Thoracic aorta (tissue), 2 donors: ENCODE measurements at regions not wholly inside any gene's neighbourhood (a gene's known extent, or its start where the extent isn't known, plus 50 kb on each side); places are given as distances from the start of the nearest gene placed in this dataset.

Experiments used
- ATAC-seq: fragments of 150-250 bp; one replicate; pipeline ENCODE4 v1.8.0; 2017; ENCODE audit warnings: low read depth; ENCODE audit not compliant: insufficient number of reproducible peaks, low FRiP score
- DNase-seq: peaks from one replicate; pipeline ENCODE4 v3.0.0-alpha.2; 2020; ENCODE audit warnings: low spot score
- H3K27ac ChIP-seq, 2 donors: fragments of 200-600 bp; sonication (generic); 1 replicate in 1 of 2; 2 replicates in 1 of 2; pipeline ENCODE4 v1.5.1; 2016; ENCODE audit warnings: mild to moderate bottlenecking in 2 of 2, moderate library complexity in 2 of 2
- H3K27me3 ChIP-seq: fragments of 200-600 bp; sonication (generic); replicated peaks from 2 replicates; pipeline ENCODE4 v1.6.0; 2016; ENCODE audit warnings: mild to moderate bottlenecking; ENCODE audit not compliant: insufficient read depth
- H3K36me3 ChIP-seq: fragments of 200-600 bp; sonication (generic); one replicate; pipeline ENCODE4 v1.5.1; 2016
- H3K4me1 ChIP-seq, 2 donors: fragments of 200-600 bp; sonication (generic); 1 replicate in 1 of 2; 2 replicates in 1 of 2; pipeline versions ENCODE4 v1.5.1 to v1.6.0; 2016; ENCODE audit warnings: low read depth in 2 of 2, mild to moderate bottlenecking in 1 of 2; ENCODE audit not compliant: control insufficient read depth in 1 of 2
- H3K4me3 ChIP-seq: fragments of 200-600 bp; sonication (generic); 2 replicates; pipeline ENCODE4 v1.5.1; 2016; ENCODE audit warnings: mild to moderate bottlenecking
- H3K9me3 ChIP-seq: fragments of 200-600 bp; sonication (generic); 2 replicates; pipeline ENCODE4 v1.5.1; 2016
- TF ChIP-seq, protein P1 (sequence below): fragments of 200-600 bp; sonication (generic); IDR thresholded peaks from one replicate; pipeline ENCODE4 v1.5.1; 2019; ENCODE audit warnings: antibody characterized with exemption

DNA sequence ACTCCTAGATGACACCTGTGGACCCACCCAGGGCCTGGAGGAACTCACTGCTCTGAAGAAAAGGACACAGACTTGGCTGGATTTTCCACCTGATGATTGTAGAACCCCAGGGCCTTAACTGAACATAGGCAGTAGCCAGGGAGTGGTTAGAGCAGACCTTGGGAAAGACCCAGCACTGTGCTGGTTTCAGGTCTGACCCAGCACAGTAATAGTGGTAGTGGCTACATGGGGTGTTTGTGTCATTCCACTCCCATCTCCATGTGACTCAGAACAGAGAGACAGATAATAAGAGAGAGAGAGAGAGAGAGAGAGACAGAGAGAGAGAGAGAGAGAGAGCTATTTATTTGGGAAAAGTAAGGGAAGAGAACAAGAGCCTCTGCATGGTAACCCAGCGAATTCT is 239.1 kb upstream of the MEOX2 start:
- H3K4me1 ChIP-seq, result peaks cover 5 to 7% of the 10 kb centered on the region in 2 donors
- H3K27me3 ChIP-seq, result no peaks in the 10 kb centered on the region
- TF ChIP-seq, protein P1, sequence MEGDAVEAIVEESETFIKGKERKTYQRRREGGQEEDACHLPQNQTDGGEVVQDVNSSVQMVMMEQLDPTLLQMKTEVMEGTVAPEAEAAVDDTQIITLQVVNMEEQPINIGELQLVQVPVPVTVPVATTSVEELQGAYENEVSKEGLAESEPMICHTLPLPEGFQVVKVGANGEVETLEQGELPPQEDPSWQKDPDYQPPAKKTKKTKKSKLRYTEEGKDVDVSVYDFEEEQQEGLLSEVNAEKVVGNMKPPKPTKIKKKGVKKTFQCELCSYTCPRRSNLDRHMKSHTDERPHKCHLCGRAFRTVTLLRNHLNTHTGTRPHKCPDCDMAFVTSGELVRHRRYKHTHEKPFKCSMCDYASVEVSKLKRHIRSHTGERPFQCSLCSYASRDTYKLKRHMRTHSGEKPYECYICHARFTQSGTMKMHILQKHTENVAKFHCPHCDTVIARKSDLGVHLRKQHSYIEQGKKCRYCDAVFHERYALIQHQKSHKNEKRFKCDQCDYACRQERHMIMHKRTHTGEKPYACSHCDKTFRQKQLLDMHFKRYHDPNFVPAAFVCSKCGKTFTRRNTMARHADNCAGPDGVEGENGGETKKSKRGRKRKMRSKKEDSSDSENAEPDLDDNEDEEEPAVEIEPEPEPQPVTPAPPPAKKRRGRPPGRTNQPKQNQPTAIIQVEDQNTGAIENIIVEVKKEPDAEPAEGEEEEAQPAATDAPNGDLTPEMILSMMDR, result no peak
- H3K9me3 ChIP-seq, result no peaks in the 10 kb centered on the region
- H3K4me3 ChIP-seq, result no peak overlapping the region
- no peak for ATAC-seq
- no peak overlapping the region for H3K27ac ChIP-seq
- no peaks in the 10 kb centered on the region for H3K36me3 ChIP-seq
- no peak for DNase-seq

DNA sequence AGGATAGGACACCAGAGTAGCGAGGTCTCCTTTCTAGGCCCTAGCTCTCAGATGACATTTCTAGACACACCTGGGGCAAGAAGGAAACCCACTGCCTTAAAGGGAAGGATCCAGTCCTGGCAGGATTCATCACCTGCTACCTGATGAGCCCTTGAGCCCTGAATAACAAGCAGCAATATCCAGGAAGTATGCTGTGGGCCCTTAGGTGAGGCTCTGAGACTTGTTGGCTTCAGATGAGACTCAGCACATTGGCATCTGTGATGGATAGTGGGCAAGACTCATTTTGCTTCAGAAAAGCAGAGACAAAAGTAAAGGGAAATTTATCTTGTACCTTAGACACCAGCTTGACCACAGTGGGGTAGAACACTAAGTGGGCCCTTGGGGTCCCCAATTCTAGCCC is 238.4 kb upstream of the MEOX2 start:
- Histone ChIP-seq H3K4me1 (peaks cover 5 to 7% of the 10 kb centered on the region in 2 donors), H3K27me3 (no peaks in the 10 kb centered on the region), H3K36me3 (no peaks in the 10 kb centered on the region), H3K27ac (no peak overlapping the region), H3K4me3 (no peak overlapping the region), H3K9me3 (no peaks in the 10 kb centered on the region)
- TF ChIP-seq, protein P1, result no peak
- DNase-seq (no peak), ATAC-seq (no peak)

DNA sequence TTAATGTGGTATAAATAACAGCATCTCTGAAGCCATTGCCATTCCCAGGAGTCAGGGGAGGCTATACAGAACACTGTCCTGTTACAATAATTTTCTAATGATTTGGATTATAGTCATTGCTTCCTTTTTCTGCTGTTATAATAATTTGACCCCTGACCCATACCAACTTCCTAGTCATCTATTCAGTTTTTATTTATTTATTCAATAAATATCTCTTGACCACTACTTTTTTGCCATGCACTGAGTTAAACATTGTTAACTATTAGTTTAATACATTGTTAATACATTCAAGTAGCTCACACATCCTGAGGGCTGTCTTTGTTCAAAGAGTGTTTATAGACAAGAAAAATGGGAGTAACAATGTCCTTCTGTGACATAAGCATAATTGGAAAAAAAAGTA is 235.5 kb upstream of the MEOX2 start:
- ATAC-seq (no peak), DNase-seq (no peak)
- H3K4me3 ChIP-seq, result no peak overlapping the region
- H3K27me3 ChIP-seq, result no peaks in the 10 kb centered on the region
- H3K9me3 ChIP-seq, result no peaks in the 10 kb centered on the region
- TF ChIP-seq, protein P1, result no peak
- no peaks in the 10 kb centered on the region for H3K36me3 ChIP-seq
- peaks cover 5 to 7% of the 10 kb centered on the region in 2 donors for H3K4me1 ChIP-seq
- no peak overlapping the region for H3K27ac ChIP-seq

DNA sequence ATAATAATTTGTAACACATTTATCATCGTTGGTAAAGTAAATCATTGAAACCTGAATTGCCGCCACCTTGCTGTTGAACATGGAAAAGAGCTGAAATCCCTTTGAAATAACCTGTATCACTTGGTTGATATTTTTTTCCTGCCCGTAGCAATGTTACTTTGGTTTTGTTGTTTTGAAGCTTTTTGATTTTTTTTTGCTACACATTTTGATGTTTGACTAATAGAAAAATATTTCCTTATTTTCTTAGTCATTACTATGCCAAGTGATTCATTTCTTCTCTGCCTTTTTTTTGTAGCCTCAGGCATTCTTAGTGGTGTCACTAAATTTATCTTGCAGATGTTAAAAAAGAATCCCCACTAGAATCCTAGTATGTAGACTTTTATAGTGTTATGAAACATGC is 235.1 kb upstream of the MEOX2 start:
- TF ChIP-seq, protein P1, result no peak
- H3K27me3 ChIP-seq, result no peaks in the 10 kb centered on the region
- H3K4me3 ChIP-seq, result no peak overlapping the region
- no peak for ATAC-seq
- H3K27ac ChIP-seq, result no peak overlapping the region
- no peaks in the 10 kb centered on the region for H3K36me3 ChIP-seq
- DNase-seq, result no peak
- peaks cover 5 to 7% of the 10 kb centered on the region in 2 donors for H3K4me1 ChIP-seq
- H3K9me3 ChIP-seq, result no peaks in the 10 kb centered on the region

DNA sequence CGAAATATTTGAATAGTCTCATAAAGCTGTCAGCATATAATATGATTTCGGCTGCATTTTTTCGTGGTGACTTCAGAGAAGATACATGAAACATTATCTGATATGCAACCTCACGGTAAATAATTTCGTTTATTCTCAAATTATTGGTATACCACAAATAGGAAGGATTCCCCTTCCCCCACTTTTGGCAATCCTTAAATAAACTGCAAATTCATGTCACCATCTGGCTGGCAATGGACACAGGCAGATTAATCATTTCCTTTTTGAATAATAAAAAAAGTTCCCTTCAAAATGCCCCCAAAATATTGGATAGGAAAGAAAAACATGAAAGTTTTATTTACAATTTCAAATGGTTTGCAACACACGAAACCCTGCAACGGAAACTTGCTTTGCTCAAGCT is 234.5 kb upstream of the MEOX2 start:
- Histone ChIP-seq H3K9me3 (no peaks in the 10 kb centered on the region), H3K27me3 (no peaks in the 10 kb centered on the region), H3K4me3 (no peak overlapping the region), H3K4me1 (peaks cover 5 to 7% of the 10 kb centered on the region in 2 donors), H3K36me3 (no peaks in the 10 kb centered on the region), H3K27ac (no peak overlapping the region)
- DNase-seq (no peak), ATAC-seq (no peak)
- TF ChIP-seq, protein P1, result no peak
